ENCODE measurements at regions not wholly inside any gene's neighbourhood (a gene's known extent, or its start where the extent isn't known, plus 50 kb on each side); places are given as distances from the start of the nearest gene placed in this dataset.

GRCh38 chr5:74199005-74199404 lies 441.5 kb downstream of the ENC1 start:
- TF ChIP-seq CTCF (IDR thresholded peaks at IDR 0.05; ENCODE audit: extremely low read depth in 1 of 2, insufficient read depth in 1 of 2, low read depth in 1 of 2, low read length in 2 of 2), result no peak
- TF ChIP-seq EZH2 (IDR thresholded peaks at IDR 0.05; ENCODE audit: borderline replicate concordance, low read depth, low read length, severe bottlenecking), result no peak
- no peak for TF ChIP-seq POLR2AphosphoS5 (IDR thresholded peaks at IDR 0.05; ENCODE audit: insufficient read depth, low read depth, low read length)
- TF ChIP-seq POLR2A (IDR thresholded peaks at IDR 0.05; ENCODE audit: low read depth, low read length), result no peak
- no peak for TF ChIP-seq MAX (IDR thresholded peaks at IDR 0.05; ENCODE audit: insufficient read depth, insufficient read length)
- no peak for TF ChIP-seq JUN (IDR thresholded peaks at IDR 0.05; ENCODE audit: borderline replicate concordance, insufficient read depth, insufficient read length, low read depth)
- TF ChIP-seq GATA2 (IDR thresholded peaks at IDR 0.05; ENCODE audit: insufficient read depth, insufficient read length, low read depth, low read length), result no peak
- TF ChIP-seq MYC (IDR thresholded peaks at IDR 0.05; ENCODE audit: low read depth, low read length), result no peak

Measured in endothelial cell of umbilical vein (primary cell).